Mucosa of descending colon (tissue), 3 donors: ENCODE measurements at regions not wholly inside any gene's neighbourhood (a gene's known extent, or its start where the extent isn't known, plus 50 kb on each side); places are given as distances from the start of the nearest gene placed in this dataset.
A peak's percentile ranks its signal among the peaks of the same experiment; 100 is the strongest.

Experiments
- ATAC-seq: fragments of 200-7000 bp; cut with Tn5 transposase; one replicate; pipeline ENCODE4 v1.9.1; 2020; ENCODE audit warnings: mild to moderate bottlenecking, moderate library complexity
- DNase-seq, 3 donors: peaks; one replicate each; pipeline ENCODE4 v3.0.0-alpha.2; 2020
- H3K36me3 ChIP-seq: fragments of 200-600 bp; one replicate; pipeline ENCODE4 v1.8.0; 2021; ENCODE audit warnings: low read depth, mild to moderate bottlenecking
- H3K4me1 ChIP-seq: fragments of 200-600 bp; one replicate; pipeline ENCODE4 v1.8.0; 2021; ENCODE audit warnings: low read depth, mild to moderate bottlenecking
- H3K4me3 ChIP-seq: fragments of 200-600 bp; one replicate; pipeline ENCODE4 v1.8.0; 2021; ENCODE audit warnings: mild to moderate bottlenecking
- H3K9me3 ChIP-seq: fragments of 200-600 bp; one replicate; pipeline ENCODE4 v1.8.0; 2021; ENCODE audit warnings: mild to moderate bottlenecking
- intact Hi-C, 2 donors: fragments of 100-400 bp; cut with DNase I in 1 of 2; cut with micrococcal nuclease in 1 of 2; formaldehyde crosslinking; loops; one replicate each; pipeline versions ENCODE4 v1.11.0 to v1.11.1; 2022; cut with DNase I, micrococcal nuclease
- TF ChIP-seq, protein P1 (sequence below): fragments of 200-600 bp; IDR thresholded peaks from one replicate; pipeline ENCODE4 v1.8.0; 2022; ENCODE audit warnings: antibody characterized with exemption, mild to moderate bottlenecking
- donor health status: DM: no; HTN: no; CAD: no; lungs with moderate emphysema.
- donor health status: DM: no; HTN: no; CAD: no.
- donor health status: DM: no; HTN: yes; CAD: no.

DNA sequence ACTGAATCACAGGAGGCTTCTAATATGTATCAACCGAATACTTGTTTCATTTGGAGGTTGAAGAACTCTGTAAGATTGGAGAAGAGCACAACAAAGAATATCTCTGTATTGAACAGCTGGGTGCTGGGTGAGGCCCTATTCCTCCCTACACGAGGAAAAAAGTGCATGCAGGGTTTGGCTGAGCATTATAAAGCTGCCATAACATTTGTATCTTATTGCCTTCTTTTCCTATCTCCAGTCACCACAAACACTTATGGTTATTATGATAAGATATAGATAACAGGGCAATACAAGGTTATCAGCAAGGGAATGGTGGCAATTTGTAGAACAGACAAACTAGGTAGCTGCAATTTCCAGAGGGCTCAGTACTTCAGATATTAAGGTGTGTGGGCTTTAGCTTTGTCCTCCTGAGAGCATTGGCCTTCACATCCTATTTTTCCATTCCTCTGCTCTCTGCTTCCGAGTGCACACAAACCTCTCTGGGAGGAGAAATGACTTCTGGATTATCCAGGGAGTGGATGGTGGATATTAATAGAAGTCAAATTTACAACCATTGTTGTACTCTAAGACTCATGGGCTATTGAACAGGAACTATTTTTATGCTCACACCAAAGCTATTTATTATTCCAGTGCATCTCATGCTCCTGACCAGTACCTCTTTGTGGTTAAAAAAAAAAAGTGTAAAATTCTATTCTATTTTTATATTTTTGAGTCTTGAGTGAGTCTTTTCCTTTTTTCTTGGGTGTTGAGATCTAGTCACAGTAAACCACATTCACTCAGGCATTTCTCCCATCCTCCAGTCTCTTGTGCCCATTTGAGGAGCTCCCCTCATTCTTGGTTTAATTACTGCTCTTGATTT, 248.4 kb downstream of the ETAA1 start:
- peak in 1 of 3 donors; percentile 14 for DNase-seq
- Histone ChIP-seq H3K4me3 (no peak overlapping the region), H3K4me1 (no peaks in the 10 kb centered on the region), H3K9me3 (no peaks in the 10 kb centered on the region), H3K36me3 (no peaks in the 10 kb centered on the region)
- TF ChIP-seq, protein P1, sequence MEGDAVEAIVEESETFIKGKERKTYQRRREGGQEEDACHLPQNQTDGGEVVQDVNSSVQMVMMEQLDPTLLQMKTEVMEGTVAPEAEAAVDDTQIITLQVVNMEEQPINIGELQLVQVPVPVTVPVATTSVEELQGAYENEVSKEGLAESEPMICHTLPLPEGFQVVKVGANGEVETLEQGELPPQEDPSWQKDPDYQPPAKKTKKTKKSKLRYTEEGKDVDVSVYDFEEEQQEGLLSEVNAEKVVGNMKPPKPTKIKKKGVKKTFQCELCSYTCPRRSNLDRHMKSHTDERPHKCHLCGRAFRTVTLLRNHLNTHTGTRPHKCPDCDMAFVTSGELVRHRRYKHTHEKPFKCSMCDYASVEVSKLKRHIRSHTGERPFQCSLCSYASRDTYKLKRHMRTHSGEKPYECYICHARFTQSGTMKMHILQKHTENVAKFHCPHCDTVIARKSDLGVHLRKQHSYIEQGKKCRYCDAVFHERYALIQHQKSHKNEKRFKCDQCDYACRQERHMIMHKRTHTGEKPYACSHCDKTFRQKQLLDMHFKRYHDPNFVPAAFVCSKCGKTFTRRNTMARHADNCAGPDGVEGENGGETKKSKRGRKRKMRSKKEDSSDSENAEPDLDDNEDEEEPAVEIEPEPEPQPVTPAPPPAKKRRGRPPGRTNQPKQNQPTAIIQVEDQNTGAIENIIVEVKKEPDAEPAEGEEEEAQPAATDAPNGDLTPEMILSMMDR = no peak
- ATAC-seq = peak; percentile 82
- intact Hi-C loops = no loop called here

GRCh38 chr2:67646714-67647333, 249.7 kb downstream of the ETAA1 start:
- Histone ChIP-seq H3K4me1 (peaks cover 3% of the 10 kb centered on the region), H3K9me3 (no peaks in the 10 kb centered on the region), H3K36me3 (no peaks in the 10 kb centered on the region), H3K4me3 (no peak overlapping the region)
- intact Hi-C loops = no loop called here
- no peak for DNase-seq
- ATAC-seq = no peak
- TF ChIP-seq, protein P1 = no peak

GRCh38 chr2:67649331-67650261, 252.5 kb downstream of the ETAA1 start:
- peak; percentile 45 for ATAC-seq
- intact Hi-C loops = loop anchor here in 1 of 2 donors (10.0 kb wide), 1 partner anchor 1075 kb away; no protein-coding TSS in a partner anchor
- TF ChIP-seq, protein P1 = no peak
- Histone ChIP-seq H3K4me3 (no peak overlapping the region), H3K36me3 (no peaks in the 10 kb centered on the region), H3K4me1 (peaks cover 3% of the 10 kb centered on the region), H3K9me3 (no peaks in the 10 kb centered on the region)
- DNase-seq = peak in 2 of 3 donors; percentile 13 to 33

DNA sequence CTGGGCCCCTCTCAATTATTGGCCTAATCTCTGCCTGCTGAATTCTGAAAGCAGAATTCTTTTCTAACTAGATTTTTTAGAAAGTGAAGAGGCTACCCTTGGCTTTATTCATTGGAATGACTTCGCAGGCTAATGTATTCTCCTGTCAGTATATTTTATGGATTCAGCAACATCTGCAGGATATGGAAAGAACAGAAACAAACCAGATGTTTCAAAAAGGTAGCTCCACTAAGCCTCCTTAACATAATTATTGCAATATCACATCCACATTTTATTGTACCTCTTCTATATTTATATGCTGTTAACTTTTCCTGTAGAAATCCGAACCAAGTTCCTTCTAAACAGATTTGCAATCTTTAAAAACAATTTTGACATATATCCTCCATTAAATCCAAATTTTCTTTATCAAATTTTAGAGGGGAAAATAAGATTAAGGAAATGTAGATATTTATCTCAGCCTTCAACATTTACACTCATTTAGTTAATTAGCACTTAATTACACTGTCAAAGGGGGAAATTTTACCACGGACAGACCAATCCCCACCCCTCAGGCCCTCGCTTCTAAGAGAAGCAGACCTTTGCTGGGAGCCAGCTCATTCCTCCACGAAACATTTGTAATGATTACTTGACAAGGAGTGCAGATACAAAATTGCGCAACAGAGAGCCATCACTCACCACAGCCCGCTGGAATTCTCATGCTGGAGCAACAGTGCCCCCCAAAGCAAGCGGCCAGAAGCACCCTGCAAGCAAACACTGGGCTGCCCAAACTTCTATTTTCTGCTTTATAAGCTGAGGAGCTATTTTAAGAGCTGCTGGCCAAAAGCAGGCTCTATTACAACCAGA, 253.4 kb downstream of the ETAA1 start:
- Histone ChIP-seq H3K36me3 (no peaks in the 10 kb centered on the region), H3K4me1 (peaks cover 3% of the 10 kb centered on the region), H3K4me3 (no peak overlapping the region), H3K9me3 (no peaks in the 10 kb centered on the region)
- peak; percentile 71 for ATAC-seq
- TF ChIP-seq, protein P1 = no peak
- intact Hi-C loops = loop anchor here in 1 of 2 donors (10.0 kb wide), 1 partner anchor 1076 kb away; no protein-coding TSS in a partner anchor
- peak; percentile 59 to 66 (median 65) for DNase-seq
